Brain microvascular endothelial cell (primary cell): ENCODE measurements at regions not wholly inside any gene's neighbourhood (a gene's known extent, or its start where the extent isn't known, plus 50 kb on each side); places are given as distances from the start of the nearest gene placed in this dataset.
A peak's percentile ranks its signal among the peaks of the same experiment; 100 is the strongest.

Source experiments
- DNase-seq: peaks from one replicate; pipeline ENCODE4 v3.0.0-alpha.2; 2020
- H3K27ac ChIP-seq: fragments of 250-450 bp; sonication (Bioruptor Pico); 2 replicates; pipeline ENCODE4 v1.5.1; 2020; ENCODE audit warnings: mild to moderate bottlenecking, moderate library complexity
- H3K27me3 ChIP-seq: fragments of 250-450 bp; sonication (Bioruptor Pico); replicated peaks from 2 replicates; pipeline ENCODE4 v1.5.1; 2020; ENCODE audit warnings: mild to moderate bottlenecking
- H3K36me3 ChIP-seq: fragments of 250-450 bp; sonication (Bioruptor Pico); replicated peaks from 2 replicates; pipeline ENCODE4 v1.5.1; 2020; ENCODE audit warnings: mild to moderate bottlenecking
- H3K4me3 ChIP-seq: 2 replicates; pipeline ENCODE4 v1.5.1; 2011; ENCODE audit warnings: low read depth, mild to moderate bottlenecking, control low read depth, low read length, moderate library complexity
- in situ Hi-C: cut with HindIII; loops from 2 replicates; pipeline ENCODE4 v1.10.0; 2017; ENCODE audit warnings: low sequenced_read_pairs, low pct_ligation_motif_present
- TF ChIP-seq, protein P1 (sequence below): IDR thresholded peaks from 2 replicates; pipeline ENCODE4 v1.5.1; 2011; ENCODE audit warnings: low read depth, mild to moderate bottlenecking, moderate library complexity, low read length, control low read depth, inconsistent platforms; ENCODE audit errors: missing control alignments

DNA sequence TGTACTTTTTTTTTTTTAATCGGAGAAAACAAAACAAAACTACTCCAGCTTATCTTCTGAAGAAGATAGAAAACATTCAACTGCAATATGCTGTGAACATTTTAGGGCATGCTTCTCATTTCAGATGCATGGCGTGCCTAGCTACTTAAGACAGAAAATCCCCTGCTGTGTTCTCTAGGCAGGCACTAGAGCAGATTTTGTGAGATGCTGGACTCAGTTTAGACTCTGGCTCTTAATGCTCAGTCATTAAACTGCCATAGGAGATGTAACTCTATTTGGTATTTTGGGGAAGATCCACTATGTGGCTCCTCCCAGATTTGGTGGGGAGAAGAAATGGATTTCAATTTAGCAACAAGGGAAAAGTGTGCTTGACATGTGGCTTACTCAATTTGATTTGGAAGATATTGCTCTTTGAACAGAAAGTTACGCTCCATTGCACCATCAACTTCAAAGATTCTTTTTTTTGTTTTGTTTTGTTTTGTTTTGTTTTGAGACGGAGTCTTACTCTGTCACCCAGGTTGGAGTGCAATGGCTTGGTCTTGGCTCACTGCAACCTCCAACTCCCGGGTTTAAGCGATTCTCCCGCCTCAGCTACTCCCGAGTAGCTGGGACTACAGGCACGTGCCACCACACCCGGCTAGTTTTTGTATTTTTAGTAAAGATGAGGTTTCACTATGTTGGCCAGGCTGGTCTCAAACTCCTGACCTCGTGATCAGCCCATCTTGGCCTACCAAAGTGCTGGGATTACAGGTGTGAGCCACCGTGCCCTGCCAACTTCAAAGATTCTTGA is 62.0 kb upstream of the LEKR1 start:
- no peaks in the 10 kb centered on the region for H3K36me3 ChIP-seq
- TF ChIP-seq, protein P1, sequence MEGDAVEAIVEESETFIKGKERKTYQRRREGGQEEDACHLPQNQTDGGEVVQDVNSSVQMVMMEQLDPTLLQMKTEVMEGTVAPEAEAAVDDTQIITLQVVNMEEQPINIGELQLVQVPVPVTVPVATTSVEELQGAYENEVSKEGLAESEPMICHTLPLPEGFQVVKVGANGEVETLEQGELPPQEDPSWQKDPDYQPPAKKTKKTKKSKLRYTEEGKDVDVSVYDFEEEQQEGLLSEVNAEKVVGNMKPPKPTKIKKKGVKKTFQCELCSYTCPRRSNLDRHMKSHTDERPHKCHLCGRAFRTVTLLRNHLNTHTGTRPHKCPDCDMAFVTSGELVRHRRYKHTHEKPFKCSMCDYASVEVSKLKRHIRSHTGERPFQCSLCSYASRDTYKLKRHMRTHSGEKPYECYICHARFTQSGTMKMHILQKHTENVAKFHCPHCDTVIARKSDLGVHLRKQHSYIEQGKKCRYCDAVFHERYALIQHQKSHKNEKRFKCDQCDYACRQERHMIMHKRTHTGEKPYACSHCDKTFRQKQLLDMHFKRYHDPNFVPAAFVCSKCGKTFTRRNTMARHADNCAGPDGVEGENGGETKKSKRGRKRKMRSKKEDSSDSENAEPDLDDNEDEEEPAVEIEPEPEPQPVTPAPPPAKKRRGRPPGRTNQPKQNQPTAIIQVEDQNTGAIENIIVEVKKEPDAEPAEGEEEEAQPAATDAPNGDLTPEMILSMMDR = no peak
- peak overlapping the region; percentile 76 for H3K27ac ChIP-seq
- no peaks in the 10 kb centered on the region for H3K27me3 ChIP-seq
- H3K4me3 ChIP-seq = no peak overlapping the region
- in situ Hi-C loops = no loop called here
- no peak for DNase-seq

- DNase-seq = peak; percentile 52
- TF ChIP-seq, protein P1 = no peak
- Histone ChIP-seq H3K4me3 (no peak overlapping the region), H3K27ac (peak overlapping the region; percentile 76), H3K27me3 (no peaks in the 10 kb centered on the region), H3K36me3 (no peaks in the 10 kb centered on the region)
- in situ Hi-C loops = no loop called here
Observed at GRCh38 chr3:156764751-156765150, 61.4 kb upstream of the LEKR1 start.

DNA sequence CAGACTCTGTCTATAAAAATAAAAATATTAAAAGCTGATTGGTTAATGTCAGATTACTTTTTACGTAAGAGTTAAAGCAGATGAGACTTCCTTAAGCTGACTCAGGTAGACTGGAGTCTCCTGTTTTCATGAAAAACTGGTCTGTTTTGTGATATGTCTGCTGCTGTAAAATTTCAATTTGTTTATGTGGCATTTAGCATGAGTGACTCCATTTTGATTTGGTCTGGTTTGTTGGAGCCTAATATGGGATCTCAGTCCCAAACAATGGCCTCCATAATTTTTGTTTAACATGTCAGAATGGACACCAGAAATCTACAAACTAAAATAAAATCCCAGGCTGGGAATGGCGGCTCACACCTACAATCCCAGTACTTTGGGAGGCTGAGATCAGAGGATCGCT is 57.8 kb upstream of the LEKR1 start:
- Histone ChIP-seq H3K4me3 (no peak overlapping the region), H3K27me3 (no peaks in the 10 kb centered on the region), H3K36me3 (no peaks in the 10 kb centered on the region), H3K27ac (no peak overlapping the region)
- in situ Hi-C loops = no loop called here
- TF ChIP-seq, protein P1 = no peak
- no peak for DNase-seq

DNA sequence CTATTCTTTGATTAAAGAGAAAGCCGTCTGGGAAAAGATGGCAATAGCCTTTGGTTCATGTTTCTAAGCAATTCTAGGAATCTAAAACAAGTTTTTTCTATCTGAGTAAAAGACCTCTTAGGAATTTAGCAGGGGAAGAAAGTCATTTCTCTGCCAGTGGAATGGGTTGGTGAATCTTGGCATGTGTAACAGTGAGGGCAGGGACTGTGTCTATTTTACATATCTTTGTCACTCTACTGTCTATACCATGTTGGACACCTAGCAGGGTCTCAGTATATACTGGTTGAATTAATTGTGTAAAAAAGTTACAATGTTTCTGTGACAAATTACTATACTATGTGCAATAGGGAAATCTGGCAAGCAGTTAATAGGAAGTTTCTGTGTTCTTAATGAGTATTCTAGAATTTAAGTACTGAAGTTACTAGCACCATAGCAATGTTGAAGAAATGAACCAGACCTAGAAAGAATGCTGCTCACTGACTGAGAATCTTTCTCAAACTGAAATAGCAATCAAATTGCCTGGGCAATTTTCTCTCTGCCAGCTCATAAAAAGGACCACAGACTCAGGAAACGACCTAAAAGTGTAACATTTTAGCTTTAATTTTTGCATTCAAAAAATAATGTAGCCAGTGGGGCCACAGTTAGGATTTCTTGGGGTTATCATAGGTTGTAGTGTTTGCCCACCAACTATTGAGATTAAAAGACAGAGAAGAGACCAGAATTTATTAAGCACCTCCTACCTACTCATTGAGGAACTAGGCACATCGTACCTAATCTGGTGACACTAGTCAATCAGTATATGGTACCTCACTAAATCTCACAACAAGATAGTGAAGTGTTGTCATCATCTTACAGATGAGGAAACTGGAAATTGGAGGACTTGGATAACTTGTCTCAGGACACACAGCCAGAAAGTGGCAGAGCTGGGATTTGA is 56.2 kb upstream of the LEKR1 start:
- Histone ChIP-seq H3K36me3 (no peaks in the 10 kb centered on the region), H3K27me3 (no peaks in the 10 kb centered on the region), H3K27ac (no peak overlapping the region), H3K4me3 (no peak overlapping the region)
- in situ Hi-C loops = no loop called here
- no peak for DNase-seq
- TF ChIP-seq, protein P1 = no peak

- no peak for DNase-seq
- Histone ChIP-seq H3K27me3 (no peaks in the 10 kb centered on the region), H3K36me3 (no peaks in the 10 kb centered on the region), H3K4me3 (no peak overlapping the region), H3K27ac (no peak overlapping the region)
- TF ChIP-seq, protein P1 = no peak
- in situ Hi-C loops = no loop called here
Observed at GRCh38 chr3:156770699-156771414, 55.3 kb upstream of the LEKR1 start.
